ENCODE measurements at regions not wholly inside any gene's neighbourhood (a gene's known extent, or its start where the extent isn't known, plus 50 kb on each side); places are given as distances from the start of the nearest gene placed in this dataset.

GRCh38 chr9:91150273-91150997 lies 211.3 kb downstream of the AUH start:
- intact Hi-C loops (cut with DNase I): no loop called here
- TF ChIP-seq CTCF (IDR thresholded peaks at IDR 0.05): no peak

DNA sequence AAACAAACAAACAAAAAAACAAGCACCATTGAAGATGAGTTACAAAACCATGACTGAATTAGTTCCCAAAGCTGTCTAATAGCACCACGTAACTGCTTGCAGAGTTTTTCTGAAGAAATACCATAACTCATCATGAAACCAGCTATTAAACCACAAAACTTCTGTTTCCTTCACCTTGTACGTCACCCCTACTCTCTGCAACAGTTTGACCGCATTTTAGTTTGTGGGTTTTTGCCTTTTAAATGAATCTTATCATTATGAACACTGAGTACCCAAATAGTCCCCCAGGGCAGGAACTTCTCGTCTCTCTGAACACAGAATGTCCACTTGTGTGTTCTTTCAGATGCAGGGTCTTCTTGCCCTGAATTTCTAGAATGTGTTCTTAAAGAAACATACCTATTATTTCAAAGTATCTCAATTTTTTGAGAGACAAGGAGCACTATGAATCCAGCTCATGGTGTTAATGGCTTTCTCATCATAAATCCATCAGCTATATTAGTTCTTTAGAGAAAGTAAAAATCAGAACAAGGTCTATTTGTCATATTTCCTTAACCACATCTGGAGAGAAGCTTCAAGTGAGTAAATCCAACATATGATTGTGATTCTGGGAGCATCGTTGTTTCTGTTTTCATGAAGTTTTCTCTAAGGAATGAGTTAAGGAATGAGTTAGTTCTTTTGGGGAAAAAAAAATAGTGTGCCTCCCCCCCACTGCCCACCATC lies 210.6 kb downstream of the AUH start:
- Histone ChIP-seq H3K27me3 (no peaks in the 10 kb centered on the region), H3K9ac (ENCODE audit: low read depth in 2 of 2, low read length in 2 of 2) (no peak overlapping the region), H3K4me1 (no peaks in the 10 kb centered on the region), H3K4me3 (no peak overlapping the region), H3K36me3 (no peaks in the 10 kb centered on the region), H3K9me3 (no peaks in the 10 kb centered on the region), H3K27ac (no peak overlapping the region)
- no peak for DNase-seq
- intact Hi-C loops (cut with DNase I): no loop called here
- TF ChIP-seq CTCF (IDR thresholded peaks at IDR 0.05): no peak

More at GRCh38 chr9:91150273-91150997, 211.3 kb downstream of the AUH start:
- H3K27me3 ChIP-seq: no peaks in the 10 kb centered on the region
- H3K9ac ChIP-seq (ENCODE audit: low read depth in 2 of 2, low read length in 2 of 2): no peak overlapping the region
- no peaks in the 10 kb centered on the region for H3K4me1 ChIP-seq
- H3K4me3 ChIP-seq: no peak overlapping the region
- H3K27ac ChIP-seq: no peak overlapping the region
- no peaks in the 10 kb centered on the region for H3K36me3 ChIP-seq
- H3K9me3 ChIP-seq: no peaks in the 10 kb centered on the region
- DNase-seq: no peak

- Histone ChIP-seq H3K9ac (ENCODE audit: low read depth in 2 of 2, low read length in 2 of 2) (no peak overlapping the region), H3K36me3 (no peaks in the 10 kb centered on the region), H3K9me3 (no peaks in the 10 kb centered on the region), H3K4me3 (no peak overlapping the region), H3K4me1 (no peaks in the 10 kb centered on the region), H3K27me3 (no peaks in the 10 kb centered on the region), H3K27ac (no peak overlapping the region)
- intact Hi-C loops (cut with DNase I): no loop called here
- no peak for DNase-seq
- TF ChIP-seq CTCF (IDR thresholded peaks at IDR 0.05): no peak
These were observed 210.0 kb downstream of the AUH start for GRCh38 chr9:91151718-91152095.

GRCh38 chr9:91154686-91155085 lies 207.0 kb downstream of the AUH start:
- DNase-seq: no peak
- H3K4me3 ChIP-seq: no peak overlapping the region
- H3K4me1 ChIP-seq: no peaks in the 10 kb centered on the region
- TF ChIP-seq CTCF (IDR thresholded peaks at IDR 0.05): no peak
- no peak overlapping the region for H3K27ac ChIP-seq
- no peaks in the 10 kb centered on the region for H3K9me3 ChIP-seq
- H3K9ac ChIP-seq (ENCODE audit: low read depth in 2 of 2, low read length in 2 of 2): no peak overlapping the region
- no peaks in the 10 kb centered on the region for H3K27me3 ChIP-seq
- intact Hi-C loops (cut with DNase I): no loop called here
- no peaks in the 10 kb centered on the region for H3K36me3 ChIP-seq

GRCh38 chr9:91155181-91155580 lies 206.5 kb downstream of the AUH start:
- Histone ChIP-seq H3K9me3 (no peaks in the 10 kb centered on the region), H3K27ac (no peak overlapping the region), H3K27me3 (no peaks in the 10 kb centered on the region), H3K9ac (ENCODE audit: low read depth in 2 of 2, low read length in 2 of 2) (no peak overlapping the region), H3K4me3 (no peak overlapping the region), H3K4me1 (no peaks in the 10 kb centered on the region), H3K36me3 (no peaks in the 10 kb centered on the region)
- TF ChIP-seq CTCF (IDR thresholded peaks at IDR 0.05): no peak
- DNase-seq: no peak
- intact Hi-C loops (cut with DNase I): no loop called here

Data from colonic mucosa (tissue), 4 donors.